GM18861 (cell line): ENCODE measurements at regions not wholly inside any gene's neighbourhood (a gene's known extent, or its start where the extent isn't known, plus 50 kb on each side); places are given as distances from the start of the nearest gene placed in this dataset.

Experiments
- ATAC-seq: cut with Tn5 transposase; IDR thresholded peaks from one replicate; pipeline ENCODE4 v1.9.1; 2021; ENCODE audit not compliant: unreplicated experiment

- ATAC-seq: no peak
Measured at GRCh38 chr13:102993348-102993747, 72.9 kb downstream of the SLC10A2 start.

GRCh38 chr13:102984210-102984609, 82.0 kb downstream of the SLC10A2 start:
- no peak for ATAC-seq

- no peak for ATAC-seq
Measured at GRCh38 chr13:102983496-102983895, 82.7 kb downstream of the SLC10A2 start.

- ATAC-seq: no peak
Measured at GRCh38 chr13:102980331-102980982, 85.8 kb downstream of the SLC10A2 start.

- ATAC-seq: no peak
Measured at GRCh38 chr13:102978168-102978567, 88.0 kb downstream of the SLC10A2 start.

GRCh38 chr13:102977471-102977870, 88.7 kb downstream of the SLC10A2 start:
- no peak for ATAC-seq

- no peak for ATAC-seq
Measured at GRCh38 chr13:102974317-102975087, 91.7 kb downstream of the SLC10A2 start.

GRCh38 chr13:102972191-102972590, 94.0 kb downstream of the SLC10A2 start:
- ATAC-seq: no peak

- peak; percentile 89 for ATAC-seq
Measured at GRCh38 chr13:102970542-102970941, 95.7 kb downstream of the SLC10A2 start.

- ATAC-seq: peak; percentile 56
Measured at GRCh38 chr13:102968572-102969228, 97.5 kb downstream of the SLC10A2 start.

- no peak for ATAC-seq
Measured at GRCh38 chr13:102965802-102966201, 100.4 kb downstream of the SLC10A2 start.

- ATAC-seq: no peak
Measured at GRCh38 chr13:102962430-102962829, 103.8 kb downstream of the SLC10A2 start.

- no peak for ATAC-seq
Measured at GRCh38 chr13:102960959-102961358, 105.3 kb downstream of the SLC10A2 start.

GRCh38 chr13:102956449-102956848, 109.8 kb downstream of the SLC10A2 start:
- ATAC-seq: no peak

- ATAC-seq: no peak
Measured at GRCh38 chr13:102954350-102954749, 108.5 kb downstream of the ERCC5 start.

- ATAC-seq: no peak
Measured at GRCh38 chr13:102951808-102952207, 106.0 kb downstream of the ERCC5 start.

GRCh38 chr13:102947745-102948405, 102.0 kb downstream of the ERCC5 start:
- ATAC-seq: no peak

GRCh38 chr13:102945886-102946285, 100.1 kb downstream of the ERCC5 start:
- no peak for ATAC-seq

GRCh38 chr13:102945324-102945815, 99.5 kb downstream of the ERCC5 start:
- no peak for ATAC-seq

- ATAC-seq: no peak
Measured at GRCh38 chr13:102944821-102945220, 99.0 kb downstream of the ERCC5 start.

GRCh38 chr13:102940770-102941169, 94.9 kb downstream of the ERCC5 start:
- ATAC-seq: no peak
